Stomach (tissue), 4 donors: ENCODE measurements at regions not wholly inside any gene's neighbourhood (a gene's known extent, or its start where the extent isn't known, plus 50 kb on each side); places are given as distances from the start of the nearest gene placed in this dataset.
"Not testable (repeated sequence)": the region's sequence is repeated elsewhere in the genome, so short reads cannot be mapped to it uniquely, and the experiment has no call there.

Source experiments
- EP300 ChIP-seq: sonication (generic); formaldehyde crosslinking; IDR thresholded peaks from one replicate; pipeline ENCODE4 v1.6.1; 2017; ENCODE audit warnings: antibody characterized with exemption
- POLR2A ChIP-seq, 4 donors: fragments of 450-650 bp; IDR thresholded peaks; one replicate each; pipeline ENCODE4 v1.6.1; 2016; ENCODE audit warnings: antibody characterized with exemption in 4 of 4, control low read depth in 2 of 4, mild to moderate bottlenecking in 1 of 4, moderate library complexity in 1 of 4
- POLR2AphosphoS5 ChIP-seq, 3 donors: sonication (generic); formaldehyde crosslinking; IDR thresholded peaks; one replicate each; pipeline ENCODE4 v1.6.1; 2016; ENCODE audit warnings: antibody characterized with exemption in 3 of 3
- TF ChIP-seq, protein P1 (sequence below), 7 experiments: fragments of 450-650 bp in 4 of 7; fragments of 200-600 bp in 3 of 7; sonication (generic) in 3 of 7; IDR thresholded peaks; one replicate each; pipeline ENCODE4 v1.5.1; 2016 to 2019; ENCODE audit warnings: antibody characterized with exemption in 7 of 7, control low read depth in 2 of 7, mild to moderate bottlenecking in 1 of 7

DNA sequence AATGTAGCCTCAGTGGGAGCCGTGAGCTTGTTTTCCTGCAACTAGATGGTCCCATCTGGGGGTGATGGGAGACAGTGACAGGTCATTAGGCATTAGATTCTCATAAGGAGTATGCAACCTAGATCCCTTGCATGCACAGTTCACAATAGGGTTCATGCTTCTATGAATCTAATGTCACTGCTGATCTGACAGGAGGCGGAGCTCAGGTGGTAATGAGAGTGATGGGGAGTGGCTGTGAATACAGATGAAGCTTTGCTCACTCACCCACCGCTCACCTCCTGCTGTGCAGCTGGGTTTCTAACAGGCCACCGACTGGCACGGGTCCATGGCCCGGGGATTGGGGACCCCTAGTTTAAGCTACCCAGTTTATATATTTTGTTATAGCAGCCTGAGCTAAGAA, 100.2 kb downstream of the APOB start:
- TF ChIP-seq, protein P1, sequence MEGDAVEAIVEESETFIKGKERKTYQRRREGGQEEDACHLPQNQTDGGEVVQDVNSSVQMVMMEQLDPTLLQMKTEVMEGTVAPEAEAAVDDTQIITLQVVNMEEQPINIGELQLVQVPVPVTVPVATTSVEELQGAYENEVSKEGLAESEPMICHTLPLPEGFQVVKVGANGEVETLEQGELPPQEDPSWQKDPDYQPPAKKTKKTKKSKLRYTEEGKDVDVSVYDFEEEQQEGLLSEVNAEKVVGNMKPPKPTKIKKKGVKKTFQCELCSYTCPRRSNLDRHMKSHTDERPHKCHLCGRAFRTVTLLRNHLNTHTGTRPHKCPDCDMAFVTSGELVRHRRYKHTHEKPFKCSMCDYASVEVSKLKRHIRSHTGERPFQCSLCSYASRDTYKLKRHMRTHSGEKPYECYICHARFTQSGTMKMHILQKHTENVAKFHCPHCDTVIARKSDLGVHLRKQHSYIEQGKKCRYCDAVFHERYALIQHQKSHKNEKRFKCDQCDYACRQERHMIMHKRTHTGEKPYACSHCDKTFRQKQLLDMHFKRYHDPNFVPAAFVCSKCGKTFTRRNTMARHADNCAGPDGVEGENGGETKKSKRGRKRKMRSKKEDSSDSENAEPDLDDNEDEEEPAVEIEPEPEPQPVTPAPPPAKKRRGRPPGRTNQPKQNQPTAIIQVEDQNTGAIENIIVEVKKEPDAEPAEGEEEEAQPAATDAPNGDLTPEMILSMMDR (IDR thresholded peaks at IDR 0.05): not testable (repeated sequence)
- TF ChIP-seq EP300; POLR2AphosphoS5 (IDR thresholded peaks at IDR 0.05); POLR2A (IDR thresholded peaks at IDR 0.05): not testable (repeated sequence)
